ENCODE measurements at regions not wholly inside any gene's neighbourhood (a gene's known extent, or its start where the extent isn't known, plus 50 kb on each side); places are given as distances from the start of the nearest gene placed in this dataset.

GRCh38 chr11:35079611-35080010 is 59.4 kb upstream of the CD44 start:
- H4K20me1 ChIP-seq (ENCODE audit: control insufficient read depth, insufficient read depth, low read length, poor library complexity, severe bottlenecking), result no peaks in the 10 kb centered on the region
- H3K9ac ChIP-seq (ENCODE audit: low read length), result no peak overlapping the region
- peaks cover 86% of the 10 kb centered on the region for H3K4me1 Mint-ChIP-seq
- CTCF ChIA-PET, result interaction anchor here (0.9 to 1.8 kb wide), 7 partner anchors 39 to 85 kb away, joined by 3 to 4 read pairs (median 4); no protein-coding TSS in a partner anchor
- no peak overlapping the region for H3K4me3 Mint-ChIP-seq
- 100% methylated on average over 1 of the region's 4 CpGs for WGBS (ENCODE audit: insufficient coverage)
- DNase-seq (no peak), ATAC-seq (ENCODE audit: low read depth) (no peak)
- intact Hi-C loops (cut with micrococcal nuclease), result loop anchor here (5.0 to 10.0 kb wide), 2 partner anchors 133 to 255 kb away; no protein-coding TSS in a partner anchor
- no peaks in the 10 kb centered on the region for H3K9me3 Mint-ChIP-seq (ENCODE audit: insufficient read depth)
- H3K4me1 ChIP-seq (ENCODE audit: control insufficient read depth in 2 of 2, insufficient read depth in 2 of 2, low read length in 2 of 2), result peaks cover 79 to 83% of the 10 kb centered on the region in 2 donors
- H3K27me3 ChIP-seq (replicated peaks in 1 of 4; ENCODE audit: control extremely low read depth in 1 of 4, control insufficient read depth in 3 of 4, insufficient read depth in 4 of 4, low read length in 3 of 4), result no peaks in the 10 kb centered on the region
- H3K4me3 ChIP-seq (ENCODE audit: control extremely low read depth in 1 of 5, extremely low read depth in 1 of 5, insufficient read depth in 1 of 5, low read depth in 2 of 5, low read length in 4 of 5), result no peak overlapping the region
- peak overlapping the region; percentile 71 for H3K4me2 ChIP-seq (replicated peaks; ENCODE audit: low read depth, low read length, poor library complexity, severe bottlenecking)
- no peaks in the 10 kb centered on the region for H3K79me2 ChIP-seq (ENCODE audit: control insufficient read depth, insufficient read depth, low read length)
- no peaks in the 10 kb centered on the region for H3K9me3 ChIP-seq (ENCODE audit: control extremely low read depth in 1 of 3, control insufficient read depth in 2 of 3, insufficient read depth in 1 of 3, low read length in 2 of 3)
- H3K27ac ChIP-seq (ENCODE audit: low read length in 2 of 2), result no peak overlapping the region
- no peaks in the 10 kb centered on the region for H3K27me3 Mint-ChIP-seq
- H2AFZ ChIP-seq (ENCODE audit: insufficient read depth, low read depth, low read length, poor library complexity, severe bottlenecking), result no peak overlapping the region
- H3K36me3 ChIP-seq (replicated peaks in 1 of 2; ENCODE audit: control extremely low read depth in 1 of 2, control insufficient read depth in 1 of 2, extremely low read depth in 1 of 2, insufficient read depth in 2 of 2, low read length in 1 of 2), result no peaks in the 10 kb centered on the region
- POLR2A ChIA-PET, result no interaction called here
- TF ChIP-seq EZH2 (IDR thresholded peaks at IDR 0.05; ENCODE audit: borderline replicate concordance, insufficient read depth, low read depth, low read length, poor library complexity, severe bottlenecking) (no peak), CTCF (IDR thresholded peaks at IDR 0.05) (no peak)
- peak overlapping the region; percentile 96 for H3K27ac Mint-ChIP-seq

GRCh38 chr11:35082321-35083180 is 56.4 kb upstream of the CD44 start:
- Histone ChIP-seq H3K4me3 (ENCODE audit: control extremely low read depth in 1 of 5, extremely low read depth in 1 of 5, insufficient read depth in 1 of 5, low read depth in 2 of 5, low read length in 4 of 5) (peak overlapping the region in 3 of 5 experiments; percentile 29 to 55 (median 34)), H3K27ac (ENCODE audit: low read length in 2 of 2) (peak overlapping the region; percentile 96), H3K9ac (ENCODE audit: low read length) (peak overlapping the region; percentile 65), H3K4me1 (ENCODE audit: control insufficient read depth in 2 of 2, insufficient read depth in 2 of 2, low read length in 2 of 2) (peaks cover 66 to 71% of the 10 kb centered on the region in 2 donors), H3K27me3 (replicated peaks in 1 of 4; ENCODE audit: control extremely low read depth in 1 of 4, control insufficient read depth in 3 of 4, insufficient read depth in 4 of 4, low read length in 3 of 4) (no peaks in the 10 kb centered on the region), H4K20me1 (ENCODE audit: control insufficient read depth, insufficient read depth, low read length, poor library complexity, severe bottlenecking) (no peaks in the 10 kb centered on the region), H3K9me3 (ENCODE audit: control extremely low read depth in 1 of 3, control insufficient read depth in 2 of 3, insufficient read depth in 1 of 3, low read length in 2 of 3) (no peaks in the 10 kb centered on the region), H3K36me3 (replicated peaks in 1 of 2; ENCODE audit: control extremely low read depth in 1 of 2, control insufficient read depth in 1 of 2, extremely low read depth in 1 of 2, insufficient read depth in 2 of 2, low read length in 1 of 2) (no peaks in the 10 kb centered on the region), H3K79me2 (ENCODE audit: control insufficient read depth, insufficient read depth, low read length) (no peaks in the 10 kb centered on the region), H2AFZ (ENCODE audit: insufficient read depth, low read depth, low read length, poor library complexity, severe bottlenecking) (peak overlapping the region; percentile 7), H3K4me2 (replicated peaks; ENCODE audit: low read depth, low read length, poor library complexity, severe bottlenecking) (peak overlapping the region; percentile 73)
- Mint-ChIP-seq H3K9me3 (ENCODE audit: insufficient read depth) (no peaks in the 10 kb centered on the region), H3K27me3 (no peaks in the 10 kb centered on the region), H3K4me1 (peaks cover 85% of the 10 kb centered on the region), H3K4me3 (peak overlapping the region; percentile 80), H3K27ac (peak overlapping the region; percentile 98)
- TF ChIP-seq CTCF (IDR thresholded peaks at IDR 0.05) (no peak), EZH2 (IDR thresholded peaks at IDR 0.05; ENCODE audit: borderline replicate concordance, insufficient read depth, low read depth, low read length, poor library complexity, severe bottlenecking) (no peak)
- DNase-seq (peak; percentile 91), ATAC-seq (ENCODE audit: low read depth) (peak; percentile 63)
- CTCF ChIA-PET, result interaction anchor here (1.1 to 2.3 kb wide), 5 partner anchors 32 to 90 kb away, joined by 3 to 9 read pairs (median 4); no protein-coding TSS in a partner anchor
- POLR2A ChIA-PET, result interaction anchor here (1.0 to 1.6 kb wide), 4 partner anchors 15 to 57 kb away, joined by 3 to 6 read pairs (median 4); no protein-coding TSS in a partner anchor
- 21% methylated on average over 6 of the region's 15 CpGs for WGBS (ENCODE audit: insufficient coverage)
- intact Hi-C loops (cut with micrococcal nuclease), result loop anchor here (1.0 kb wide), 7 partner anchors 33 to 84 kb away; partner anchors contain the start of gene CD44
